ENCODE measurements at regions not wholly inside any gene's neighbourhood (a gene's known extent, or its start where the extent isn't known, plus 50 kb on each side); places are given as distances from the start of the nearest gene placed in this dataset.

- Histone ChIP-seq H3K4me1 (ENCODE audit: control insufficient read depth, insufficient read depth, low read length) (no peaks in the 10 kb centered on the region), H3K27ac (ENCODE audit: low read length) (no peak overlapping the region), H3K9ac (ENCODE audit: low read length in 2 of 2) (no peak overlapping the region), H3K9me3 (ENCODE audit: control insufficient read depth in 2 of 2, low read length in 2 of 2) (no peaks in the 10 kb centered on the region), H3K27me3 (ENCODE audit: control insufficient read depth in 1 of 2, insufficient read depth in 2 of 2, low read length in 2 of 2) (no peaks in the 10 kb centered on the region), H3K4me3 (ENCODE audit: low read length in 2 of 2) (no peak overlapping the region), H3K36me3 (ENCODE audit: control insufficient read depth in 2 of 2, insufficient read depth in 2 of 2, low read length in 2 of 2) (no peaks in the 10 kb centered on the region)
Measured at GRCh38 chr1:82540006-82540405, 739.3 kb downstream of the ADGRL2 start.

- Histone ChIP-seq H3K9me3 (ENCODE audit: control insufficient read depth in 2 of 2, low read length in 2 of 2) (no peaks in the 10 kb centered on the region), H3K9ac (ENCODE audit: low read length in 2 of 2) (no peak overlapping the region), H3K27ac (ENCODE audit: low read length) (no peak overlapping the region), H3K36me3 (ENCODE audit: control insufficient read depth in 2 of 2, insufficient read depth in 2 of 2, low read length in 2 of 2) (no peaks in the 10 kb centered on the region), H3K27me3 (ENCODE audit: control insufficient read depth in 1 of 2, insufficient read depth in 2 of 2, low read length in 2 of 2) (no peaks in the 10 kb centered on the region), H3K4me1 (ENCODE audit: control insufficient read depth, insufficient read depth, low read length) (no peaks in the 10 kb centered on the region), H3K4me3 (ENCODE audit: low read length in 2 of 2) (no peak overlapping the region)
Measured at GRCh38 chr1:82538876-82539275, 738.1 kb downstream of the ADGRL2 start.

- H3K9ac ChIP-seq (ENCODE audit: low read length in 2 of 2), result no peak overlapping the region
- H3K27me3 ChIP-seq (ENCODE audit: control insufficient read depth in 1 of 2, insufficient read depth in 2 of 2, low read length in 2 of 2), result no peaks in the 10 kb centered on the region
- H3K4me1 ChIP-seq (ENCODE audit: control insufficient read depth, insufficient read depth, low read length), result no peaks in the 10 kb centered on the region
- H3K27ac ChIP-seq (ENCODE audit: low read length), result no peak overlapping the region
- no peak overlapping the region for H3K4me3 ChIP-seq (ENCODE audit: low read length in 2 of 2)
- H3K36me3 ChIP-seq (ENCODE audit: control insufficient read depth in 2 of 2, insufficient read depth in 2 of 2, low read length in 2 of 2), result no peaks in the 10 kb centered on the region
- no peaks in the 10 kb centered on the region for H3K9me3 ChIP-seq (ENCODE audit: control insufficient read depth in 2 of 2, low read length in 2 of 2)
Measured at GRCh38 chr1:82534996-82535395, 734.3 kb downstream of the ADGRL2 start.

- H3K9ac ChIP-seq (ENCODE audit: low read length in 2 of 2), result no peak overlapping the region
- no peaks in the 10 kb centered on the region for H3K36me3 ChIP-seq (ENCODE audit: control insufficient read depth in 2 of 2, insufficient read depth in 2 of 2, low read length in 2 of 2)
- H3K27me3 ChIP-seq (ENCODE audit: control insufficient read depth in 1 of 2, insufficient read depth in 2 of 2, low read length in 2 of 2), result no peaks in the 10 kb centered on the region
- no peak overlapping the region for H3K4me3 ChIP-seq (ENCODE audit: low read length in 2 of 2)
- H3K4me1 ChIP-seq (ENCODE audit: control insufficient read depth, insufficient read depth, low read length), result no peaks in the 10 kb centered on the region
- H3K9me3 ChIP-seq (ENCODE audit: control insufficient read depth in 2 of 2, low read length in 2 of 2), result no peaks in the 10 kb centered on the region
- H3K27ac ChIP-seq (ENCODE audit: low read length), result no peak overlapping the region
Measured at GRCh38 chr1:82525378-82525777, 724.6 kb downstream of the ADGRL2 start.

- no peaks in the 10 kb centered on the region for H3K4me1 ChIP-seq (ENCODE audit: control insufficient read depth, insufficient read depth, low read length)
- no peak overlapping the region for H3K9ac ChIP-seq (ENCODE audit: low read length in 2 of 2)
- H3K27ac ChIP-seq (ENCODE audit: low read length), result no peak overlapping the region
- no peaks in the 10 kb centered on the region for H3K36me3 ChIP-seq (ENCODE audit: control insufficient read depth in 2 of 2, insufficient read depth in 2 of 2, low read length in 2 of 2)
- no peaks in the 10 kb centered on the region for H3K27me3 ChIP-seq (ENCODE audit: control insufficient read depth in 1 of 2, insufficient read depth in 2 of 2, low read length in 2 of 2)
- no peaks in the 10 kb centered on the region for H3K9me3 ChIP-seq (ENCODE audit: control insufficient read depth in 2 of 2, low read length in 2 of 2)
- no peak overlapping the region for H3K4me3 ChIP-seq (ENCODE audit: low read length in 2 of 2)
Measured at GRCh38 chr1:82520611-82521010, 719.9 kb downstream of the ADGRL2 start.

GRCh38 chr1:82517586-82517985 is 716.9 kb downstream of the ADGRL2 start:
- Histone ChIP-seq H3K9ac (ENCODE audit: low read length in 2 of 2) (no peak overlapping the region), H3K27me3 (ENCODE audit: control insufficient read depth in 1 of 2, insufficient read depth in 2 of 2, low read length in 2 of 2) (no peaks in the 10 kb centered on the region), H3K4me3 (ENCODE audit: low read length in 2 of 2) (no peak overlapping the region), H3K27ac (ENCODE audit: low read length) (no peak overlapping the region), H3K4me1 (ENCODE audit: control insufficient read depth, insufficient read depth, low read length) (no peaks in the 10 kb centered on the region), H3K36me3 (ENCODE audit: control insufficient read depth in 2 of 2, insufficient read depth in 2 of 2, low read length in 2 of 2) (no peaks in the 10 kb centered on the region), H3K9me3 (ENCODE audit: control insufficient read depth in 2 of 2, low read length in 2 of 2) (no peaks in the 10 kb centered on the region)

GRCh38 chr1:82515650-82516049 is 714.9 kb downstream of the ADGRL2 start:
- no peak overlapping the region for H3K4me3 ChIP-seq (ENCODE audit: low read length in 2 of 2)
- H3K9ac ChIP-seq (ENCODE audit: low read length in 2 of 2), result no peak overlapping the region
- H3K27me3 ChIP-seq (ENCODE audit: control insufficient read depth in 1 of 2, insufficient read depth in 2 of 2, low read length in 2 of 2), result no peaks in the 10 kb centered on the region

GRCh38 chr1:82511441-82511840 is 710.7 kb downstream of the ADGRL2 start:
- Histone ChIP-seq H3K27me3 (ENCODE audit: control insufficient read depth in 1 of 2, insufficient read depth in 2 of 2, low read length in 2 of 2) (no peaks in the 10 kb centered on the region), H3K36me3 (ENCODE audit: control insufficient read depth in 2 of 2, insufficient read depth in 2 of 2, low read length in 2 of 2) (no peaks in the 10 kb centered on the region), H3K4me1 (ENCODE audit: control insufficient read depth, insufficient read depth, low read length) (no peaks in the 10 kb centered on the region), H3K27ac (ENCODE audit: low read length) (no peak overlapping the region), H3K4me3 (ENCODE audit: low read length in 2 of 2) (no peak overlapping the region), H3K9me3 (ENCODE audit: control insufficient read depth in 2 of 2, low read length in 2 of 2) (no peaks in the 10 kb centered on the region), H3K9ac (ENCODE audit: low read length in 2 of 2) (no peak overlapping the region)

More at GRCh38 chr1:82515650-82516049, 714.9 kb downstream of the ADGRL2 start:
- no peaks in the 10 kb centered on the region for H3K36me3 ChIP-seq (ENCODE audit: control insufficient read depth in 2 of 2, insufficient read depth in 2 of 2, low read length in 2 of 2)
- no peak overlapping the region for H3K27ac ChIP-seq (ENCODE audit: low read length)
- no peaks in the 10 kb centered on the region for H3K9me3 ChIP-seq (ENCODE audit: control insufficient read depth in 2 of 2, low read length in 2 of 2)
- H3K4me1 ChIP-seq (ENCODE audit: control insufficient read depth, insufficient read depth, low read length), result no peaks in the 10 kb centered on the region

GRCh38 chr1:82510431-82510830 is 709.7 kb downstream of the ADGRL2 start:
- Histone ChIP-seq H3K4me1 (ENCODE audit: control insufficient read depth, insufficient read depth, low read length) (no peaks in the 10 kb centered on the region), H3K36me3 (ENCODE audit: control insufficient read depth in 2 of 2, insufficient read depth in 2 of 2, low read length in 2 of 2) (no peaks in the 10 kb centered on the region)

GRCh38 chr1:82507011-82507410 is 706.3 kb downstream of the ADGRL2 start:
- H3K27me3 ChIP-seq (ENCODE audit: control insufficient read depth in 1 of 2, insufficient read depth in 2 of 2, low read length in 2 of 2), result no peaks in the 10 kb centered on the region
- no peaks in the 10 kb centered on the region for H3K36me3 ChIP-seq (ENCODE audit: control insufficient read depth in 2 of 2, insufficient read depth in 2 of 2, low read length in 2 of 2)
- H3K9ac ChIP-seq (ENCODE audit: low read length in 2 of 2), result no peak overlapping the region
- H3K4me1 ChIP-seq (ENCODE audit: control insufficient read depth, insufficient read depth, low read length), result no peaks in the 10 kb centered on the region
- H3K27ac ChIP-seq (ENCODE audit: low read length), result no peak overlapping the region
- no peaks in the 10 kb centered on the region for H3K9me3 ChIP-seq (ENCODE audit: control insufficient read depth in 2 of 2, low read length in 2 of 2)
- H3K4me3 ChIP-seq (ENCODE audit: low read length in 2 of 2), result no peak overlapping the region

More at GRCh38 chr1:82510431-82510830, 709.7 kb downstream of the ADGRL2 start:
- Histone ChIP-seq H3K4me3 (ENCODE audit: low read length in 2 of 2) (no peak overlapping the region), H3K27ac (ENCODE audit: low read length) (no peak overlapping the region), H3K27me3 (ENCODE audit: control insufficient read depth in 1 of 2, insufficient read depth in 2 of 2, low read length in 2 of 2) (no peaks in the 10 kb centered on the region), H3K9me3 (ENCODE audit: control insufficient read depth in 2 of 2, low read length in 2 of 2) (no peaks in the 10 kb centered on the region), H3K9ac (ENCODE audit: low read length in 2 of 2) (no peak overlapping the region)

GRCh38 chr1:82503822-82504221 is 703.1 kb downstream of the ADGRL2 start:
- Histone ChIP-seq H3K36me3 (ENCODE audit: control insufficient read depth in 2 of 2, insufficient read depth in 2 of 2, low read length in 2 of 2) (no peaks in the 10 kb centered on the region), H3K27ac (ENCODE audit: low read length) (no peak overlapping the region), H3K4me3 (ENCODE audit: low read length in 2 of 2) (no peak overlapping the region), H3K9ac (ENCODE audit: low read length in 2 of 2) (no peak overlapping the region), H3K9me3 (ENCODE audit: control insufficient read depth in 2 of 2, low read length in 2 of 2) (no peaks in the 10 kb centered on the region), H3K4me1 (ENCODE audit: control insufficient read depth, insufficient read depth, low read length) (no peaks in the 10 kb centered on the region), H3K27me3 (ENCODE audit: control insufficient read depth in 1 of 2, insufficient read depth in 2 of 2, low read length in 2 of 2) (no peaks in the 10 kb centered on the region)

All from stomach smooth muscle (tissue), 2 donors.